Left ventricle myocardium inferior (tissue), 1 donor: ENCODE measurements at regions not wholly inside any gene's neighbourhood (a gene's known extent, or its start where the extent isn't known, plus 50 kb on each side); places are given as distances from the start of the nearest gene placed in this dataset.

Source experiments
- DNase-seq: peaks from one replicate; pipeline ENCODE4 v3.0.0-alpha.2; 2020
- H3K27ac ChIP-seq: fragments of 200-600 bp; replicated peaks from 2 replicates; pipeline ENCODE4 v1.8.0; 2021
- H3K27me3 ChIP-seq: fragments of 200-600 bp; 2 replicates; pipeline ENCODE4 v1.8.0; 2021; ENCODE audit warnings: low read depth
- H3K36me3 ChIP-seq: fragments of 200-600 bp; 2 replicates; pipeline ENCODE4 v1.8.0; 2021
- H3K4me1 ChIP-seq: fragments of 200-600 bp; 2 replicates; pipeline ENCODE4 v1.8.0; 2021
- H3K4me3 ChIP-seq: fragments of 200-600 bp; 2 replicates; pipeline ENCODE4 v1.8.0; 2021; ENCODE audit warnings: mild to moderate bottlenecking, moderate library complexity
- H3K9me3 ChIP-seq: fragments of 200-600 bp; replicated peaks from 2 replicates; pipeline ENCODE4 v1.8.0; 2021
- intact Hi-C: fragments of 100-400 bp; cut with micrococcal nuclease; formaldehyde crosslinking; loops from one replicate; pipeline ENCODE4 v1.11.0; 2022
- TF ChIP-seq, protein P1 (sequence below): fragments of 200-600 bp; IDR thresholded peaks from 2 replicates; pipeline ENCODE4 v1.8.0; 2021; ENCODE audit warnings: antibody characterized with exemption, mild to moderate bottlenecking, borderline replicate concordance
- donor health status: DM: no; HTN: yes; CAD: no; lungs with severe emphysema.

DNA sequence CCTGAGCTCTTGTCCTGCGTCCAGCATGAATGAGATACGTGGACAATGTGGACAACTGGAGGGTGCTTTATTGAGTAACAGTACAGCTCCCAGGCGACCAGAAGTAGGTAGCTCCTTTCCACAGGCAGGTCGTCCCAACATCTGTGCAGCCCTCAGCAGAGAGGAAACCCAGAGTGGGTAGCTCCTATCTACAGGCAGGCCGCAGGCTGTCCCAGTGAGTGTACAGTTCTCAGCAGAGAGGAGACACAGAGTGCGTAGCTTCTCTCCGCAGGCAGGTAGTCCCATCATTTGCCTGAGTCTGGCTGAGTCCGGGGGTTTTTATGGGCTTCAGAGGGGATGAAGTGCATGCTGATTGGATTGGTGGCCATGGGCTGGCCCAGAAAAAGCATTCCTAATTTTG is 373.3 kb downstream of the CHSY3 start:
- H3K27me3 ChIP-seq: no peaks in the 10 kb centered on the region
- H3K4me1 ChIP-seq: no peaks in the 10 kb centered on the region
- no peak overlapping the region for H3K27ac ChIP-seq
- TF ChIP-seq, protein P1, sequence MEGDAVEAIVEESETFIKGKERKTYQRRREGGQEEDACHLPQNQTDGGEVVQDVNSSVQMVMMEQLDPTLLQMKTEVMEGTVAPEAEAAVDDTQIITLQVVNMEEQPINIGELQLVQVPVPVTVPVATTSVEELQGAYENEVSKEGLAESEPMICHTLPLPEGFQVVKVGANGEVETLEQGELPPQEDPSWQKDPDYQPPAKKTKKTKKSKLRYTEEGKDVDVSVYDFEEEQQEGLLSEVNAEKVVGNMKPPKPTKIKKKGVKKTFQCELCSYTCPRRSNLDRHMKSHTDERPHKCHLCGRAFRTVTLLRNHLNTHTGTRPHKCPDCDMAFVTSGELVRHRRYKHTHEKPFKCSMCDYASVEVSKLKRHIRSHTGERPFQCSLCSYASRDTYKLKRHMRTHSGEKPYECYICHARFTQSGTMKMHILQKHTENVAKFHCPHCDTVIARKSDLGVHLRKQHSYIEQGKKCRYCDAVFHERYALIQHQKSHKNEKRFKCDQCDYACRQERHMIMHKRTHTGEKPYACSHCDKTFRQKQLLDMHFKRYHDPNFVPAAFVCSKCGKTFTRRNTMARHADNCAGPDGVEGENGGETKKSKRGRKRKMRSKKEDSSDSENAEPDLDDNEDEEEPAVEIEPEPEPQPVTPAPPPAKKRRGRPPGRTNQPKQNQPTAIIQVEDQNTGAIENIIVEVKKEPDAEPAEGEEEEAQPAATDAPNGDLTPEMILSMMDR: no peak
- no peak overlapping the region for H3K4me3 ChIP-seq
- H3K9me3 ChIP-seq: no peaks in the 10 kb centered on the region
- no peaks in the 10 kb centered on the region for H3K36me3 ChIP-seq
- DNase-seq: no peak
- intact Hi-C loops: no loop called here

- TF ChIP-seq, protein P1: no peak
- intact Hi-C loops: no loop called here
- Histone ChIP-seq H3K9me3 (no peaks in the 10 kb centered on the region), H3K4me3 (no peak overlapping the region), H3K27me3 (no peaks in the 10 kb centered on the region), H3K36me3 (no peaks in the 10 kb centered on the region), H3K4me1 (no peaks in the 10 kb centered on the region), H3K27ac (no peak overlapping the region)
- DNase-seq: no peak
These were observed 372.7 kb downstream of the CHSY3 start for GRCh38 chr5:130277002-130277401.

DNA sequence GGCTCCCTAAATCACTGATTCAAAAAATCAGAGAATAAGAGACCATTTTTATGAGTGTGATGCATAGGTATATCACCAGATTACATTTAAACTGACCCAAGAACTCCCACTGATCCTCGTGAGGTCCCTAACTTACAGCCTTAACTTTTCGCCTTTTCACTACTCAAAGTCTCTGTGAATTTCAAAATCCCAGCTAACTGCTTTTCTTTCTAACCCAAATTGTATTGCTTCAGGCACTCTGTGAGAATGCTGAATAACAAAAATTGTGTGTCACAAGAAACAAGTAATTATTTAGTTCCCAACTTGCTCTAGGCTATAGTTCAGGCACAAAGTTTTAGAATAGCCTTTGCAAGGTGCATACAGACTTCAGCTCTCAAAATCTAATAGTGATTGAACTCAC is 368.6 kb downstream of the CHSY3 start:
- Histone ChIP-seq H3K4me3 (no peak overlapping the region), H3K27me3 (no peaks in the 10 kb centered on the region), H3K9me3 (no peaks in the 10 kb centered on the region), H3K4me1 (no peaks in the 10 kb centered on the region), H3K36me3 (no peaks in the 10 kb centered on the region), H3K27ac (no peak overlapping the region)
- intact Hi-C loops: no loop called here
- TF ChIP-seq, protein P1: no peak
- DNase-seq: no peak

GRCh38 chr5:130270786-130271185 is 366.5 kb downstream of the CHSY3 start:
- DNase-seq: no peak
- TF ChIP-seq, protein P1: no peak

GRCh38 chr5:130268489-130268888 is 364.2 kb downstream of the CHSY3 start:
- intact Hi-C loops: no loop called here
- Histone ChIP-seq H3K36me3 (no peaks in the 10 kb centered on the region), H3K27me3 (no peaks in the 10 kb centered on the region)

More at GRCh38 chr5:130270786-130271185, 366.5 kb downstream of the CHSY3 start:
- no peaks in the 10 kb centered on the region for H3K36me3 ChIP-seq
- H3K4me3 ChIP-seq: no peak overlapping the region
- intact Hi-C loops: no loop called here
- no peaks in the 10 kb centered on the region for H3K4me1 ChIP-seq
- H3K9me3 ChIP-seq: no peaks in the 10 kb centered on the region
- H3K27ac ChIP-seq: no peak overlapping the region
- no peaks in the 10 kb centered on the region for H3K27me3 ChIP-seq

More at GRCh38 chr5:130268489-130268888, 364.2 kb downstream of the CHSY3 start:
- Histone ChIP-seq H3K4me1 (no peaks in the 10 kb centered on the region), H3K9me3 (peaks cover 6% of the 10 kb centered on the region), H3K4me3 (no peak overlapping the region), H3K27ac (no peak overlapping the region)
- no peak for DNase-seq
- TF ChIP-seq, protein P1: no peak
